Liver (tissue), 8 donors: ENCODE measurements at regions not wholly inside any gene's neighbourhood (a gene's known extent, or its start where the extent isn't known, plus 50 kb on each side); places are given as distances from the start of the nearest gene placed in this dataset.

ENCODE experiments used
- DNase-seq: peaks from one replicate; pipeline ENCODE4 v3.0.0-alpha.2; 2017; ENCODE audit warnings: low spot score
- H3K27ac ChIP-seq, 2 donors: one replicate each; pipeline ENCODE4 v1.7.0; 2013; ENCODE audit warnings: inconsistent platforms in 2 of 2, low read length in 2 of 2, control low read depth in 1 of 2, low read depth in 1 of 2, mild to moderate bottlenecking in 1 of 2
- H3K27me3 ChIP-seq, 4 donors: one replicate each; pipeline versions ENCODE4 v1.6.1 to v1.7.0; 2013; ENCODE audit warnings: low read length in 3 of 4, inconsistent platforms in 1 of 4, mild to moderate bottlenecking in 1 of 4, moderate library complexity in 1 of 4; ENCODE audit not compliant: control insufficient read depth in 4 of 4, insufficient read depth in 4 of 4
- H3K36me3 ChIP-seq, 4 donors: one replicate each; pipeline versions ENCODE4 v1.6.1 to v1.7.0; 2013; ENCODE audit warnings: low read length in 3 of 4, mild to moderate bottlenecking in 3 of 4, low read depth in 1 of 4, moderate library complexity in 1 of 4; ENCODE audit not compliant: control insufficient read depth in 4 of 4, insufficient read depth in 3 of 4
- H3K4me1 ChIP-seq, 4 donors: one replicate each; pipeline versions ENCODE4 v1.6.1 to v1.7.0; 2013; ENCODE audit warnings: low read length in 3 of 4, mild to moderate bottlenecking in 3 of 4, moderate library complexity in 1 of 4; ENCODE audit not compliant: control insufficient read depth in 4 of 4, insufficient read depth in 4 of 4
- H3K4me3 ChIP-seq, 3 donors: one replicate each; pipeline versions ENCODE4 v1.6.1 to v1.7.0; 2013; ENCODE audit warnings: low read length in 3 of 3, control low read depth in 1 of 3, low read depth in 1 of 3, mild to moderate bottlenecking in 1 of 3
- H3K9ac ChIP-seq, 2 donors: one replicate each; pipeline ENCODE4 v1.7.0; 2013; ENCODE audit warnings: low read length in 2 of 2, mild to moderate bottlenecking in 2 of 2, moderate library complexity in 2 of 2, control low read depth in 1 of 2, low read depth in 1 of 2
- H3K9me3 ChIP-seq, 4 donors: one replicate each; pipeline versions ENCODE4 v1.6.1 to v1.7.0; 2013; ENCODE audit warnings: low read length in 3 of 4; ENCODE audit not compliant: control insufficient read depth in 4 of 4
- CTCF ChIP-seq: fragments of 150-350 bp; IDR thresholded peaks from 2 replicates; pipeline ENCODE4 v1.5.1; 2017; ENCODE audit warnings: improper control_type of control experiment, low read depth, low read length; ENCODE audit not compliant: missing input control
- FOXA1 ChIP-seq: IDR thresholded peaks from 2 replicates; pipeline ENCODE4 v1.6.1; 2016; ENCODE audit warnings: antibody characterized with exemption
- FOXA2 ChIP-seq: IDR thresholded peaks from 2 replicates; pipeline ENCODE4 v1.6.1; 2016; ENCODE audit warnings: antibody characterized with exemption
- GABPA ChIP-seq, 2 donors: IDR thresholded peaks in 1 of 2; conservative IDR thresholded peaks in 1 of 2; 2 replicates each; pipeline ENCODE4 v1.6.1; 2016; ENCODE audit warnings: antibody characterized with exemption in 2 of 2, mild to moderate bottlenecking in 1 of 2, moderate library complexity in 1 of 2
- HNF4G ChIP-seq: IDR thresholded peaks from 2 replicates; pipeline ENCODE4 v1.6.1; 2016; ENCODE audit warnings: antibody characterized with exemption
- JUND ChIP-seq, 2 donors: IDR thresholded peaks; 2 replicates each; pipeline ENCODE4 v1.6.1; 2016; ENCODE audit warnings: antibody characterized with exemption in 2 of 2
- NR2F2 ChIP-seq: IDR thresholded peaks from 2 replicates; pipeline ENCODE4 v1.6.1; 2016; ENCODE audit warnings: antibody characterized with exemption
- RXRA ChIP-seq, 2 donors: IDR thresholded peaks; 2 replicates each; pipeline ENCODE4 v1.6.1; 2017 to 2018; ENCODE audit warnings: antibody characterized with exemption in 2 of 2, mild to moderate bottlenecking in 1 of 2
- SP1 ChIP-seq: IDR thresholded peaks from 2 replicates; pipeline ENCODE4 v1.6.1; 2018; ENCODE audit warnings: antibody characterized with exemption, mild to moderate bottlenecking
- TAF1 ChIP-seq: conservative IDR thresholded peaks from 2 replicates; pipeline ENCODE4 v1.6.1; 2016; ENCODE audit warnings: antibody characterized with exemption, mild to moderate bottlenecking
- YY1 ChIP-seq: IDR thresholded peaks from 2 replicates; pipeline ENCODE4 v1.6.1; 2016; ENCODE audit warnings: antibody characterized with exemption, mild to moderate bottlenecking
- WGBS: extraction: QIAGEN DNeasy Blood & Tissue Kit; methylation state at CpG from one replicate; pipeline ENCODE4 v1.1.7; 2013; 5-methylcytosine and 5-hydroxymethylcytosine counted together
- TF ChIP-seq, protein P1 (sequence below): IDR thresholded peaks from 2 replicates; pipeline ENCODE4 v1.6.1; 2016; ENCODE audit warnings: antibody characterized with exemption
- TF ChIP-seq, protein P2 (sequence below): IDR thresholded peaks from 2 replicates; pipeline ENCODE4 v1.6.1; 2016; ENCODE audit warnings: antibody characterized with exemption, mild to moderate bottlenecking
- TF ChIP-seq, protein P3 (sequence below): IDR thresholded peaks from 2 replicates; pipeline ENCODE4 v1.6.1; 2016; ENCODE audit warnings: antibody characterized with exemption
- donor health status: healthy.
- donor health status: healthy.
- donor health status: healthy.
- donor health status: healthy.
- donor health status: healthy.

DNA sequence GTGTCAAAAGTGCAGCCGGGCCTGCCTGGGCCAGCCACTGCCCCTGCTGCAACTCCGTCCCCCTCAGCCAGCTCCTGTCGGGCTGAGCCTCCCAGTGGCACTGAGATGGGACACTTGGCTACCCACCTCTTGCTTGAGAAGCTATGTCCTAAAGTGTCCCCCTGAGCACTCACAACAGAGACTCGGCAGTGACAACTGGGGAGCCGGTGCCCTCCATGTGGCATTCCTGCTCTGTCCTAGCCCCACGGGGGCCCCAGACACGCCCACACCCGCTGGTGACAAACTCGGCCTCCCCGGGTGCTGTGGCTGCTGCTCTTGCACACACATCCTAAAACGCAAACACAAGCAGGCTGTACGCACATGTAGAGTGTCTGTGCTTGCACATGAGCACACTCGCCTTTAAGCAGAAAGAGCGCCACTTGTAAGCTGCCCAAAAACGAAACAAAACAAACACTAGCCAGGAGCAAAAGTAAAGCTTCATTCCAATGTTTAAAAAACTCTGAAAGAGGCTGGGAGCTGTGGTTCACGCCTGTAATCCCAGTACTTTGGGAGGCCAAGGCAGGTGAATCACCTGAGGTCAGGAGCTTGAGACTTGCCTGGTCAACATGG lies 253.9 kb downstream of the RBFOX3 start:
- no peaks in the 10 kb centered on the region for H3K36me3 ChIP-seq
- no peak for DNase-seq
- no peaks in the 10 kb centered on the region for H3K9me3 ChIP-seq
- no peak for TF ChIP-seq JUND (IDR thresholded peaks at IDR 0.05)
- TF ChIP-seq NR2F2 = no peak
- TF ChIP-seq YY1 = no peak
- TF ChIP-seq CTCF = no peak
- TF ChIP-seq, protein P1, sequence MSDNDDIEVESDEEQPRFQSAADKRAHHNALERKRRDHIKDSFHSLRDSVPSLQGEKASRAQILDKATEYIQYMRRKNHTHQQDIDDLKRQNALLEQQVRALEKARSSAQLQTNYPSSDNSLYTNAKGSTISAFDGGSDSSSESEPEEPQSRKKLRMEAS = no peak
- no peak for TF ChIP-seq HNF4G
- TF ChIP-seq, protein P2, sequence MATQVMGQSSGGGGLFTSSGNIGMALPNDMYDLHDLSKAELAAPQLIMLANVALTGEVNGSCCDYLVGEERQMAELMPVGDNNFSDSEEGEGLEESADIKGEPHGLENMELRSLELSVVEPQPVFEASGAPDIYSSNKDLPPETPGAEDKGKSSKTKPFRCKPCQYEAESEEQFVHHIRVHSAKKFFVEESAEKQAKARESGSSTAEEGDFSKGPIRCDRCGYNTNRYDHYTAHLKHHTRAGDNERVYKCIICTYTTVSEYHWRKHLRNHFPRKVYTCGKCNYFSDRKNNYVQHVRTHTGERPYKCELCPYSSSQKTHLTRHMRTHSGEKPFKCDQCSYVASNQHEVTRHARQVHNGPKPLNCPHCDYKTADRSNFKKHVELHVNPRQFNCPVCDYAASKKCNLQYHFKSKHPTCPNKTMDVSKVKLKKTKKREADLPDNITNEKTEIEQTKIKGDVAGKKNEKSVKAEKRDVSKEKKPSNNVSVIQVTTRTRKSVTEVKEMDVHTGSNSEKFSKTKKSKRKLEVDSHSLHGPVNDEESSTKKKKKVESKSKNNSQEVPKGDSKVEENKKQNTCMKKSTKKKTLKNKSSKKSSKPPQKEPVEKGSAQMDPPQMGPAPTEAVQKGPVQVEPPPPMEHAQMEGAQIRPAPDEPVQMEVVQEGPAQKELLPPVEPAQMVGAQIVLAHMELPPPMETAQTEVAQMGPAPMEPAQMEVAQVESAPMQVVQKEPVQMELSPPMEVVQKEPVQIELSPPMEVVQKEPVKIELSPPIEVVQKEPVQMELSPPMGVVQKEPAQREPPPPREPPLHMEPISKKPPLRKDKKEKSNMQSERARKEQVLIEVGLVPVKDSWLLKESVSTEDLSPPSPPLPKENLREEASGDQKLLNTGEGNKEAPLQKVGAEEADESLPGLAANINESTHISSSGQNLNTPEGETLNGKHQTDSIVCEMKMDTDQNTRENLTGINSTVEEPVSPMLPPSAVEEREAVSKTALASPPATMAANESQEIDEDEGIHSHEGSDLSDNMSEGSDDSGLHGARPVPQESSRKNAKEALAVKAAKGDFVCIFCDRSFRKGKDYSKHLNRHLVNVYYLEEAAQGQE = no peak
- TF ChIP-seq FOXA1 = no peak
- no peak for TF ChIP-seq FOXA2
- TF ChIP-seq SP1 = no peak
- no peak for TF ChIP-seq GABPA (IDR thresholded peaks at IDR 0.05 in 1 of 2, conservative IDR thresholded peaks at IDR 0.05 in 1 of 2)
- no peak for TF ChIP-seq TAF1
- no peak overlapping the region for H3K4me3 ChIP-seq
- no peak overlapping the region for H3K9ac ChIP-seq
- no peaks in the 10 kb centered on the region for H3K4me1 ChIP-seq
- WGBS = 73% methylated on average over 16 of the region's 16 CpGs
- peaks cover 0 to 19% (median 0%) of the 10 kb centered on the region in 4 donors for H3K27me3 ChIP-seq
- no peak overlapping the region for H3K27ac ChIP-seq

DNA sequence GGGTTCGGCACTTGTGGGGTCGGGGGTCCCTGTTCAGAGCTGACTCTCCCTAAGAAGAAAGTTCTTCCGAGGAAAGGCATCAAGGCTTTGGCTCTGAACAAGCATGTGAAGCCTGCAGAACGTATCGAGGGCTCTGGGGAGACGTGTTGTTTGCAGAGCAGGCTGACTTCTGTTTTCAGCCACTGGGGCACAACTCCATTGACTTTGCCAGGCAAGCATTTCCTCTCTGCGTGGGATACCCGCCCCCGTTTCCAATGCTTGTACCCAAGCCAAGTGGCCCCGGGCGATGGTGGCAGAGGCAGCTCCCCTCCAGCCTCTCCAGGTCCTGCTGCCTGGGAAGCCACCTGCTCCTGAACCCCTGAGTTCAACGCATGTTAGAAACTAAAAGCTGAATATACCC lies 255.7 kb downstream of the RBFOX3 start:
- Histone ChIP-seq H3K27me3 (peaks cover 0 to 20% (median 0%) of the 10 kb centered on the region in 4 donors), H3K9me3 (no peaks in the 10 kb centered on the region), H3K4me3 (no peak overlapping the region), H3K36me3 (no peaks in the 10 kb centered on the region), H3K4me1 (no peaks in the 10 kb centered on the region), H3K27ac (no peak overlapping the region), H3K9ac (no peak overlapping the region)
- no peak for DNase-seq
- TF ChIP-seq RXRA (IDR thresholded peaks at IDR 0.05) (no peak), YY1 (no peak), NR2F2 (no peak), JUND (IDR thresholded peaks at IDR 0.05) (no peak), FOXA2 (no peak), GABPA (IDR thresholded peaks at IDR 0.05 in 1 of 2, conservative IDR thresholded peaks at IDR 0.05 in 1 of 2) (no peak)
- TF ChIP-seq, protein P3, sequence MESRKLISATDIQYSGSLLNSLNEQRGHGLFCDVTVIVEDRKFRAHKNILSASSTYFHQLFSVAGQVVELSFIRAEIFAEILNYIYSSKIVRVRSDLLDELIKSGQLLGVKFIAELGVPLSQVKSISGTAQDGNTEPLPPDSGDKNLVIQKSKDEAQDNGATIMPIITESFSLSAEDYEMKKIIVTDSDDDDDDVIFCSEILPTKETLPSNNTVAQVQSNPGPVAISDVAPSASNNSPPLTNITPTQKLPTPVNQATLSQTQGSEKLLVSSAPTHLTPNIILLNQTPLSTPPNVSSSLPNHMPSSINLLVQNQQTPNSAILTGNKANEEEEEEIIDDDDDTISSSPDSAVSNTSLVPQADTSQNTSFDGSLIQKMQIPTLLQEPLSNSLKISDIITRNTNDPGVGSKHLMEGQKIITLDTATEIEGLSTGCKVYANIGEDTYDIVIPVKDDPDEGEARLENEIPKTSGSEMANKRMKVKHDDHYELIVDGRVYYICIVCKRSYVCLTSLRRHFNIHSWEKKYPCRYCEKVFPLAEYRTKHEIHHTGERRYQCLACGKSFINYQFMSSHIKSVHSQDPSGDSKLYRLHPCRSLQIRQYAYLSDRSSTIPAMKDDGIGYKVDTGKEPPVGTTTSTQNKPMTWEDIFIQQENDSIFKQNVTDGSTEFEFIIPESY = no peak
- TF ChIP-seq, protein P1 = no peak
- 58% methylated on average over 12 of the region's 12 CpGs for WGBS
